ENCODE measurements at regions not wholly inside any gene's neighbourhood (a gene's known extent, or its start where the extent isn't known, plus 50 kb on each side); places are given as distances from the start of the nearest gene placed in this dataset.
A peak's percentile ranks its signal among the peaks of the same experiment; 100 is the strongest.

GRCh38 chr6:21780141-21780540 is 186.6 kb downstream of the SOX4 start:
- TF ChIP-seq, protein P1, sequence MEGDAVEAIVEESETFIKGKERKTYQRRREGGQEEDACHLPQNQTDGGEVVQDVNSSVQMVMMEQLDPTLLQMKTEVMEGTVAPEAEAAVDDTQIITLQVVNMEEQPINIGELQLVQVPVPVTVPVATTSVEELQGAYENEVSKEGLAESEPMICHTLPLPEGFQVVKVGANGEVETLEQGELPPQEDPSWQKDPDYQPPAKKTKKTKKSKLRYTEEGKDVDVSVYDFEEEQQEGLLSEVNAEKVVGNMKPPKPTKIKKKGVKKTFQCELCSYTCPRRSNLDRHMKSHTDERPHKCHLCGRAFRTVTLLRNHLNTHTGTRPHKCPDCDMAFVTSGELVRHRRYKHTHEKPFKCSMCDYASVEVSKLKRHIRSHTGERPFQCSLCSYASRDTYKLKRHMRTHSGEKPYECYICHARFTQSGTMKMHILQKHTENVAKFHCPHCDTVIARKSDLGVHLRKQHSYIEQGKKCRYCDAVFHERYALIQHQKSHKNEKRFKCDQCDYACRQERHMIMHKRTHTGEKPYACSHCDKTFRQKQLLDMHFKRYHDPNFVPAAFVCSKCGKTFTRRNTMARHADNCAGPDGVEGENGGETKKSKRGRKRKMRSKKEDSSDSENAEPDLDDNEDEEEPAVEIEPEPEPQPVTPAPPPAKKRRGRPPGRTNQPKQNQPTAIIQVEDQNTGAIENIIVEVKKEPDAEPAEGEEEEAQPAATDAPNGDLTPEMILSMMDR (IDR thresholded peaks at IDR 0.05; ENCODE audit: insufficient read depth, low read length, severe bottlenecking) = no peak
- FAIRE-seq (peak; percentile 64), DNase-seq (ENCODE audit: low read depth) (no peak)
- H3K4me3 ChIP-seq (ENCODE audit: low read depth, low read length) = no peak overlapping the region
- H3K27me3 ChIP-seq (ENCODE audit: control insufficient read depth, insufficient read depth, low read length) = no peaks in the 10 kb centered on the region
- H3K36me3 ChIP-seq (ENCODE audit: control insufficient read depth, insufficient read depth, low read length) = no peaks in the 10 kb centered on the region

- TF ChIP-seq, protein P1 (IDR thresholded peaks at IDR 0.05; ENCODE audit: insufficient read depth, low read length, severe bottlenecking) = no peak
- H3K36me3 ChIP-seq (ENCODE audit: control insufficient read depth, insufficient read depth, low read length) = no peaks in the 10 kb centered on the region
- DNase-seq (ENCODE audit: low read depth) = no peak
- FAIRE-seq = no peak
- no peaks in the 10 kb centered on the region for H3K27me3 ChIP-seq (ENCODE audit: control insufficient read depth, insufficient read depth, low read length)
- no peak overlapping the region for H3K4me3 ChIP-seq (ENCODE audit: low read depth, low read length)
Measured at GRCh38 chr6:21780679-21781078, 187.1 kb downstream of the SOX4 start.

DNA sequence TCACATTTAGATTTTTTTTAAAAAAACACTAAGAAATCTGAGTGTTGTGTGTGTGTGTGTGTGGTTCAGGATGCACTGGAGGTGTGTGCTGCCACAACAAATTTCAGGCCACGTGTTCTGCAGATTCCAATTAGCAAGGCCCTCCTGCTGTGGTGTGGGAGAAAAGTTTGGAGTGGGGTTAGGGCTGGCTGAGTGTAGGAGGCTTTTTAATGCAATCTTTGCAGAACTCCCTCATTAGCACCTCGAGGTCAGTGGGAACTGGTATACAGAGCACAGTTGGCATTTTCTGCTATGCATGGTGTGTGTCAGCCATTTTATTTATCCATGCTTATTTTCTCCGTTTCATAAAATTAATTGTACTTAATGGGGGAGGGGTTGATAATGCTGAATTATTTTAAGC is 187.6 kb downstream of the SOX4 start:
- Histone ChIP-seq H3K36me3 (ENCODE audit: control insufficient read depth, insufficient read depth, low read length) (no peaks in the 10 kb centered on the region), H3K27me3 (ENCODE audit: control insufficient read depth, insufficient read depth, low read length) (no peaks in the 10 kb centered on the region), H3K4me3 (ENCODE audit: low read depth, low read length) (no peak overlapping the region)
- no peak for FAIRE-seq
- DNase-seq (ENCODE audit: low read depth) = no peak
- TF ChIP-seq, protein P1 (IDR thresholded peaks at IDR 0.05; ENCODE audit: insufficient read depth, low read length, severe bottlenecking) = no peak

DNA sequence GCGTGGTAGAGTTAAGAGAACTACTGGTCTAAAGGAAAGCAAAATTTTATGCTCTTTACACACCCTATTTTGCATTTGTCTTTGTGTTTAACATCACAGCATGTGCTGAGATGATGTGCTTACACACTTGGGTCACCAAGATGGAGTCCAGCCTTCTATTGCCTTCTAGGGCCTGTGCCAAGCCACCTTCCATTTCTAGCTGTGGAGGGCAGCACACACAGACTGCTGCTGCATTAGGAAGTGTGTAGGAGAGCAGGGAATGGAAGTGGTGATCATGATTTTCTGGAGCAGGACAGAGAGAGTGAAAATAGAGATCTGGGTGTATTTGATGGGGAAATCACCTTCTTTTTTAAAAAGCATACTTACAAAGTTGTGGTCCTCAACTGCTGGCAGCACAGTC is 191.6 kb downstream of the SOX4 start:
- FAIRE-seq = no peak
- TF ChIP-seq, protein P1 (IDR thresholded peaks at IDR 0.05; ENCODE audit: insufficient read depth, low read length, severe bottlenecking) = no peak
- no peak for DNase-seq (ENCODE audit: low read depth)
- no peaks in the 10 kb centered on the region for H3K36me3 ChIP-seq (ENCODE audit: control insufficient read depth, insufficient read depth, low read length)
- no peaks in the 10 kb centered on the region for H3K27me3 ChIP-seq (ENCODE audit: control insufficient read depth, insufficient read depth, low read length)
- H3K4me3 ChIP-seq (ENCODE audit: low read depth, low read length) = no peak overlapping the region

GRCh38 chr6:21791056-21791455 is 197.5 kb downstream of the SOX4 start:
- Histone ChIP-seq H3K36me3 (ENCODE audit: control insufficient read depth, insufficient read depth, low read length) (no peaks in the 10 kb centered on the region), H3K4me3 (ENCODE audit: low read depth, low read length) (no peak overlapping the region), H3K27me3 (ENCODE audit: control insufficient read depth, insufficient read depth, low read length) (no peaks in the 10 kb centered on the region)
- DNase-seq (ENCODE audit: low read depth) (no peak), FAIRE-seq (no peak)
- TF ChIP-seq, protein P1 (IDR thresholded peaks at IDR 0.05; ENCODE audit: insufficient read depth, low read length, severe bottlenecking) = no peak

- DNase-seq (ENCODE audit: low read depth) = no peak
- no peaks in the 10 kb centered on the region for H3K27me3 ChIP-seq (ENCODE audit: control insufficient read depth, insufficient read depth, low read length)
- FAIRE-seq = no peak
- H3K36me3 ChIP-seq (ENCODE audit: control insufficient read depth, insufficient read depth, low read length) = no peaks in the 10 kb centered on the region
- H3K4me3 ChIP-seq (ENCODE audit: low read depth, low read length) = no peak overlapping the region
- TF ChIP-seq, protein P1 (IDR thresholded peaks at IDR 0.05; ENCODE audit: insufficient read depth, low read length, severe bottlenecking) = no peak
Measured at GRCh38 chr6:21791581-21791980, 198.0 kb downstream of the SOX4 start.

All from bronchial epithelial cell (primary cell).